GM20000 (cell line): ENCODE measurements at regions not wholly inside any gene's neighbourhood (a gene's known extent, or its start where the extent isn't known, plus 50 kb on each side); places are given as distances from the start of the nearest gene placed in this dataset.
"Not testable (repeated sequence)": the region's sequence is repeated elsewhere in the genome, so short reads cannot be mapped to it uniquely, and the experiment has no call there.

Experiments
- DNase-seq: peaks from one replicate; pipeline ENCODE4 v3.0.0; 2012; ENCODE audit warnings: low spot score
- CTCF ChIP-seq: IDR thresholded peaks from 2 replicates; pipeline ENCODE4 v1.5.1; 2012; ENCODE audit warnings: mild to moderate bottlenecking, control low read depth; ENCODE audit errors: extremely low read depth, missing control alignments

- TF ChIP-seq CTCF = no peak
- DNase-seq = no peak
These were observed 155.5 kb upstream of the S1PR3 start for GRCh38 chr9:88835772-88836171.

GRCh38 chr9:88837731-88838130 lies 153.5 kb upstream of the S1PR3 start:
- no peak for DNase-seq
- TF ChIP-seq CTCF = no peak

- DNase-seq = not testable (repeated sequence)
These were observed 141.4 kb upstream of the S1PR3 start for GRCh38 chr9:88849878-88850277.

- no peak for DNase-seq
- TF ChIP-seq CTCF = no peak
These were observed 138.5 kb upstream of the S1PR3 start for GRCh38 chr9:88852794-88853193.

GRCh38 chr9:88870627-88871026 lies 120.6 kb upstream of the S1PR3 start:
- DNase-seq = no peak
- TF ChIP-seq CTCF = no peak

- DNase-seq = no peak
- TF ChIP-seq CTCF = no peak
These were observed 119.6 kb upstream of the S1PR3 start for GRCh38 chr9:88871669-88872068.

GRCh38 chr9:88872192-88872946 lies 118.9 kb upstream of the S1PR3 start:
- DNase-seq = no peak
- TF ChIP-seq CTCF = no peak

GRCh38 chr9:88873635-88874034 lies 117.6 kb upstream of the S1PR3 start:
- TF ChIP-seq CTCF = no peak
- no peak for DNase-seq
